ENCODE measurements at regions not wholly inside any gene's neighbourhood (a gene's known extent, or its start where the extent isn't known, plus 50 kb on each side); places are given as distances from the start of the nearest gene placed in this dataset.

- TF ChIP-seq POLR2A (IDR thresholded peaks at IDR 0.05) (no peak), CTCF (IDR thresholded peaks at IDR 0.05) (no peak)
Measured at GRCh38 chr10:78821052-78821451, 247.7 kb upstream of the ZMIZ1 start.
